GM12865 (cell line): ENCODE measurements at regions not wholly inside any gene's neighbourhood (a gene's known extent, or its start where the extent isn't known, plus 50 kb on each side); places are given as distances from the start of the nearest gene placed in this dataset.

Source experiments
- DNase-seq: peaks from one replicate; pipeline ENCODE4 v3.0.0; 2010; ENCODE audit warnings: low read depth
- H3K4me3 ChIP-seq: 2 replicates; pipeline ENCODE4 v1.5.1; 2011; ENCODE audit warnings: mild to moderate bottlenecking, low read depth, low read length, control low read depth
- TF ChIP-seq, protein P1 (sequence below): IDR thresholded peaks from 2 replicates; pipeline ENCODE4 v1.5.1; 2011; ENCODE audit warnings: low read length, control low read depth, low read depth, inconsistent platforms; ENCODE audit not compliant: insufficient read depth; ENCODE audit errors: missing control alignments

DNA sequence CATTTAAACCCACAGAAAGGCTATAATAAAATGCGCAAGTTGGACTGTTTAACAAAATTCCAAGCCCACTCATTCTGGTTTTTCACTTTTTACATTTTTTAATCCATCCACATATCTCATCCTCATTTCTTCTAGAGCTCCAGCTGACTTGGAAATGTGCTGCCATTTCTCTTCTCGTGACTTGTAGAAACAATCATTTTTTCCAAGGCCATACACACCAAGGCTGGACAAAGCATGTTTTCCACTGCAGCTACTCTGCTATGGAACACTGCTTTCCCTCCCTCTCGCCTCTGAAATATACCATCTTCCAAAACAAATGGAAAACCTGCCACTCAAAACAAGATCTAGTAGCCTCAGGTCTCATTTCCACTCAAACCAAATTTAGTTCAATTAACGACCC lies 141.1 kb downstream of the ESM1 start:
- H3K4me3 ChIP-seq: no peak overlapping the region
- DNase-seq: no peak
- TF ChIP-seq, protein P1, sequence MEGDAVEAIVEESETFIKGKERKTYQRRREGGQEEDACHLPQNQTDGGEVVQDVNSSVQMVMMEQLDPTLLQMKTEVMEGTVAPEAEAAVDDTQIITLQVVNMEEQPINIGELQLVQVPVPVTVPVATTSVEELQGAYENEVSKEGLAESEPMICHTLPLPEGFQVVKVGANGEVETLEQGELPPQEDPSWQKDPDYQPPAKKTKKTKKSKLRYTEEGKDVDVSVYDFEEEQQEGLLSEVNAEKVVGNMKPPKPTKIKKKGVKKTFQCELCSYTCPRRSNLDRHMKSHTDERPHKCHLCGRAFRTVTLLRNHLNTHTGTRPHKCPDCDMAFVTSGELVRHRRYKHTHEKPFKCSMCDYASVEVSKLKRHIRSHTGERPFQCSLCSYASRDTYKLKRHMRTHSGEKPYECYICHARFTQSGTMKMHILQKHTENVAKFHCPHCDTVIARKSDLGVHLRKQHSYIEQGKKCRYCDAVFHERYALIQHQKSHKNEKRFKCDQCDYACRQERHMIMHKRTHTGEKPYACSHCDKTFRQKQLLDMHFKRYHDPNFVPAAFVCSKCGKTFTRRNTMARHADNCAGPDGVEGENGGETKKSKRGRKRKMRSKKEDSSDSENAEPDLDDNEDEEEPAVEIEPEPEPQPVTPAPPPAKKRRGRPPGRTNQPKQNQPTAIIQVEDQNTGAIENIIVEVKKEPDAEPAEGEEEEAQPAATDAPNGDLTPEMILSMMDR: no peak

DNA sequence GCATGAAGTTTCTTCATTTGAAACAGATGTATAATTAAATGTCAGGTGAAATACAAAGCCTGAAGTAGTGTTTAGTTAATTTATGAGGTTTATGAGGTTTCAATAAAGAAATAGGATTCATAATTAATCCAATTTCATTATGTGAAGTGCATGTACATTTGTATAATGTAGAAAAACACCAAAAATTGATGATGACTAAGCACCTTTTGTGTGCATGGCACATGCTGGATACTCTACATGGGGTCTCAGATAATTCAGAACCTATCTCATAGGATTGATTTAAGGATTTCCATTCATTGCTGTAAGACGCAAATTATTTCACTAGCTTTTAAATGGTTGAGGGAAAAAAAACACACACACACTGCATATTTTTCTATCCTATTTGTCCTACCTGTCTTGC lies 143.9 kb downstream of the ESM1 start:
- no peak overlapping the region for H3K4me3 ChIP-seq
- TF ChIP-seq, protein P1: no peak
- no peak for DNase-seq

DNA sequence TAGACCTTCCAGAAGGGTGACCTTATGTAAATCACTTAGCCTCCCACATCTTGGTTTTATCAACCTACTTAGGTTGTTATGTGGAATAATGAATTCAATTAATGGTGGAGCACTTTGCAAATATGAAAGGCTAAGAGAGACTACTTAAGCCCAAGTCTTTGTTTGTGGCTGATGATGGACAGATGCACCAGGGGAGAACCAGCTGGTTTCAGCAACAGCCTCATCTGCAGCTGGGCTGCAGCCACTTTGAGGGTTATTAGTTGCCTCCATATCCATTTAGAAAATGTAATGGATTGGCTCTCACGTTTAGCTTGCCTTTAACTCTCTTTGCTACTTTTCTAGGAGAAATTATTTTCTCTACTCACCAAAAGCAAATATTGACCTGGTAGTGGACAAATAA lies 146.6 kb downstream of the ESM1 start:
- DNase-seq: no peak
- H3K4me3 ChIP-seq: no peak overlapping the region
- TF ChIP-seq, protein P1: no peak

DNA sequence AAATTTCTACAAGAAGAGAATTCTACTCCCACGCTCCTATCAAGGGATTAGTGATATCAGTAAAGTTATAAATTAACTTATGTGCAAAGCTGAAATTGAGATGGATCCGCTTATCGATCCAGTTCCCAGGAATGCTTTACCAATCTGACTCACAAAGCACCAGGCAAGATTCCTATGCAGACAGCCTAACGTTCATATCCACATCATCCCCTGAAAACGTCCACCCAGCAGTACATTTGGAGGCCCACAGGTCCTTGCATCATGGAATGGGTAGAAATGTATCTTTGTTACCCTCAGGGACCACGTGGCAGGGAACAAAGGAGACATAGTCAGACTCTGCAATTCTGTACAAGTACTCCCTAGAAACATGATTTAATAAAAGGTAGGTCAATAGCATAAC lies 147.4 kb downstream of the ESM1 start:
- TF ChIP-seq, protein P1: no peak
- H3K4me3 ChIP-seq: no peak overlapping the region
- DNase-seq: no peak

DNA sequence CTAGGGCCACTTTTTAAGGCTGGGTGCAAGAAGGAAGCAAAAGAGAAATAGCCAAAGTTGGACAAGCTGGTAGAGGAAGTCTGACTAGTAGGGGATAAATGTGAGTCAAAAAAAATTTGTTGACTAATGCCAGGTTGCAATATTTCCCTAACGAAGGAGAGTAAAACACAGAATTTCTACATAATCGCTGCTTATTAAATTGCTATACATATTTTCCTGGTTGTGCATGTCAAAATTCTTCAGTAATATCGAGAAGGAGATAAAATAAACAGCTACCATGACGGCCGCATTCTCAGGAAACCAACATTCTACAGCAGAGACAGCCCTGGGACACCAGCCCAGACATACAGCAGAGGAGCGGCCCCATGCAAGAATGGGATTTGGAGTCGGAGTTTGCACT lies 148.3 kb downstream of the ESM1 start:
- no peak overlapping the region for H3K4me3 ChIP-seq
- DNase-seq: no peak
- TF ChIP-seq, protein P1: no peak

DNA sequence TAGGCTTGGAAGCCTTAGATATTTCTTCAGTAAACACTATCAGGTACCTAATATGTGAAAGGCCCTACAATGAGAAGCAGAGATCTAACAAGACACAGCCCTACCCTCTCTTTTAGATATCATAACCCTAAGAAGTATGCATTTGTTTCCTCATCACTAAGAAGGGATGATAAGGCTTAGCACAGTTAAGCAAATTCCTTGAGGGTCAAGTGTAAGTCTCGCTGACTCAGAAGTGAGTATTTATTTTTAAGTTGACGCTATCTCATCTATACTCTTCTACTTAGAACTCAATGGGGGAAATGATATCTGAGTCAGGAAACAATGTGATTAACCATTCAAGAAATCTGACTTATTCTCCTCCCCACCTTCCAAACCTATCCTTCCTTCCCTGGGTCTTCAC lies 149.7 kb downstream of the ESM1 start:
- no peak overlapping the region for H3K4me3 ChIP-seq
- TF ChIP-seq, protein P1: no peak
- DNase-seq: no peak

DNA sequence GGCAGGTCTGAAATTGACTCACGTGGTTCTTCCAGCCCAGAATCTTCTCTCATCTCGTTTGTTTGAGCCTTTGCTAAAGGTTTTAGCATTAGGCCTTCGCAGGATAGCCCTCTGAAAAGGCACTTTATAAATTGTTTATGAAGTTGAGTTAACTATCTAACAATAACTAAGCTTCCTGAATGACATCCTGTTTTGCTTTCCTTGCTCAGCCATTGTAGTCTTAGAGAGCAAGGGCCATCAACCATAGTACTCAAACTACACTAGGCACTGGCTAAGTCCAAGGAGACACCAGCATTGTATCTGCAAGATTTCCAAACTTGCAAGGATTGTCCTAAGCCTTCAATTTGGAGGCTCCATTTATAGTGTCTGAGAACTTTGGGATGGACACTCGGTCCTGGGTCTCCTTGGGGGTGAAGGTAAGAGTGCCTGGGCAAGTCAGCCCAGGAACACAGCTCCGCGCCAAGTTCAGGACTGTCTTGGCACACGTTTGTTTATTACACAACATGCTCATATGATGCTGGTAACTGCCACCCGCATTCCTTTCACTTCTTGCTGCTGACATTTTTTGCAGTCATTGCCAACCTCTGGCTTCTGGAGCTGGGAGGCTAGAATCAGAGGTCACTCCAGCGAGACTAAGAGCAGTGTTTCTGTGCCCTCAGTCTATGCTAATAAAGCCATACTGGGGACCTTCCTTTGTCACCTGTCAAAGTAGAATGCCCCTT lies 151.1 kb downstream of the ESM1 start:
- no peak overlapping the region for H3K4me3 ChIP-seq
- TF ChIP-seq, protein P1: no peak
- DNase-seq: no peak
